Amygdala (tissue), 56 donors: ENCODE measurements at regions not wholly inside any gene's neighbourhood (a gene's known extent, or its start where the extent isn't known, plus 50 kb on each side); places are given as distances from the start of the nearest gene placed in this dataset.
"Not testable (repeated sequence)": the region's sequence is repeated elsewhere in the genome, so short reads cannot be mapped to it uniquely, and the experiment has no call there.

Source experiments
- DNase-seq, 56 donors: peaks; one replicate each; lab custom pipeline; 2025; lab: John Stamatoyannopoulos, UW

- no peak for DNase-seq
These were observed 101.4 kb upstream of the SOX2 start for GRCh38 chr3:181610083-181610972.

GRCh38 chr3:181609030-181609767, 102.5 kb upstream of the SOX2 start:
- DNase-seq: peak in 1 of 56 donors; percentile 22

GRCh38 chr3:181604267-181604666, 107.5 kb upstream of the SOX2 start:
- no peak for DNase-seq

- DNase-seq: no peak
These were observed 115.6 kb upstream of the SOX2 start for GRCh38 chr3:181596126-181596525.

- not testable (repeated sequence) for DNase-seq
These were observed 120.8 kb upstream of the SOX2 start for GRCh38 chr3:181590939-181591338.

GRCh38 chr3:181582619-181583018, 129.1 kb upstream of the SOX2 start:
- no peak for DNase-seq

- no peak for DNase-seq
These were observed 130.1 kb upstream of the SOX2 start for GRCh38 chr3:181581656-181582055.

- no peak for DNase-seq
These were observed 133.0 kb upstream of the SOX2 start for GRCh38 chr3:181578743-181579142.

GRCh38 chr3:181572432-181572831, 139.3 kb upstream of the SOX2 start:
- DNase-seq: no peak

- DNase-seq: no peak
These were observed 141.3 kb upstream of the SOX2 start for GRCh38 chr3:181570472-181570871.

GRCh38 chr3:181569356-181569940, 142.3 kb upstream of the SOX2 start:
- no peak for DNase-seq

- no peak for DNase-seq
These were observed 143.0 kb upstream of the SOX2 start for GRCh38 chr3:181568693-181569092.

GRCh38 chr3:181568248-181568647, 143.5 kb upstream of the SOX2 start:
- no peak for DNase-seq

GRCh38 chr3:181567311-181568075, 144.2 kb upstream of the SOX2 start:
- DNase-seq: no peak

- DNase-seq: no peak
These were observed 146.3 kb upstream of the SOX2 start for GRCh38 chr3:181565416-181565815.

GRCh38 chr3:181564222-181564621, 147.5 kb upstream of the SOX2 start:
- DNase-seq: no peak

GRCh38 chr3:181561139-181562031, 150.3 kb upstream of the SOX2 start:
- peak in 1 of 56 donors; percentile 22 for DNase-seq

GRCh38 chr3:181558870-181559269, 152.9 kb upstream of the SOX2 start:
- no peak for DNase-seq

GRCh38 chr3:181555681-181556080, 156.0 kb upstream of the SOX2 start:
- DNase-seq: peak in 45 of 56 donors; percentile 5 to 80 (median 40)
